NCI-H1092 (cell line): ENCODE measurements at regions not wholly inside any gene's neighbourhood (a gene's known extent, or its start where the extent isn't known, plus 50 kb on each side); places are given as distances from the start of the nearest gene placed in this dataset.
"Not testable (repeated sequence)": the region's sequence is repeated elsewhere in the genome, so short reads cannot be mapped to it uniquely, and the experiment has no call there.

Experiments used
- DNase-seq: peaks from one replicate; lab custom pipeline; 2025; lab: John Stamatoyannopoulos, UW

- DNase-seq = no peak
Observed at GRCh38 chr5:18354828-18355227, 720.6 kb downstream of the TAF11L14 start.

- DNase-seq = no peak
Observed at GRCh38 chr5:18357486-18357885, 723.2 kb downstream of the TAF11L14 start.

GRCh38 chr5:18366234-18366633 lies 732.0 kb downstream of the TAF11L14 start:
- DNase-seq = no peak

GRCh38 chr5:18370531-18370930 lies 736.3 kb downstream of the TAF11L14 start:
- DNase-seq = no peak

- peak; percentile 60 for DNase-seq
Observed at GRCh38 chr5:18375641-18376040, 741.4 kb downstream of the TAF11L14 start.

- DNase-seq = no peak
Observed at GRCh38 chr5:18378066-18378465, 743.8 kb downstream of the TAF11L14 start.

GRCh38 chr5:18379189-18379588 lies 744.9 kb downstream of the TAF11L14 start:
- DNase-seq = no peak

GRCh38 chr5:18380729-18381362 lies 746.6 kb downstream of the TAF11L14 start:
- DNase-seq = no peak

- peak; percentile 42 for DNase-seq
Observed at GRCh38 chr5:18393565-18394442, 759.5 kb downstream of the TAF11L14 start.

GRCh38 chr5:18394443-18394804 lies 760.2 kb downstream of the TAF11L14 start:
- DNase-seq = no peak

GRCh38 chr5:18395126-18396110 lies 761.2 kb downstream of the TAF11L14 start:
- DNase-seq = no peak

- DNase-seq = no peak
Observed at GRCh38 chr5:18397371-18397770, 763.1 kb downstream of the TAF11L14 start.

- no peak for DNase-seq
Observed at GRCh38 chr5:18397891-18398290, 763.6 kb downstream of the TAF11L14 start.

- not testable (repeated sequence) for DNase-seq
Observed at GRCh38 chr5:18399461-18400327, 765.4 kb downstream of the TAF11L14 start.

- DNase-seq = no peak
Observed at GRCh38 chr5:18403141-18403540, 768.9 kb downstream of the TAF11L14 start.

GRCh38 chr5:18403941-18404438 lies 769.7 kb downstream of the TAF11L14 start:
- no peak for DNase-seq

- no peak for DNase-seq
Observed at GRCh38 chr5:18420711-18421110, 786.5 kb downstream of the TAF11L14 start.

- DNase-seq = no peak
Observed at GRCh38 chr5:18433336-18433735, 799.1 kb downstream of the TAF11L14 start.

- DNase-seq = no peak
Observed at GRCh38 chr5:18438126-18438525, 803.9 kb downstream of the TAF11L14 start.

GRCh38 chr5:18455521-18455920 lies 821.3 kb downstream of the TAF11L14 start:
- DNase-seq = no peak

GRCh38 chr5:18457255-18457654 lies 823.0 kb downstream of the TAF11L14 start:
- no peak for DNase-seq
